ENCODE measurements at regions not wholly inside any gene's neighbourhood (a gene's known extent, or its start where the extent isn't known, plus 50 kb on each side); places are given as distances from the start of the nearest gene placed in this dataset.

- no peak for TF ChIP-seq CTCF (IDR thresholded peaks at IDR 0.05; ENCODE audit: extremely low read depth in 1 of 2, insufficient read depth in 1 of 2, low read depth in 1 of 2, low read length in 2 of 2)
- no peak for TF ChIP-seq POLR2A (IDR thresholded peaks at IDR 0.05; ENCODE audit: low read depth, low read length)
- TF ChIP-seq POLR2AphosphoS5 (IDR thresholded peaks at IDR 0.05; ENCODE audit: insufficient read depth, low read depth, low read length): no peak
- TF ChIP-seq MAX (IDR thresholded peaks at IDR 0.05; ENCODE audit: insufficient read depth, insufficient read length): no peak
- no peak for TF ChIP-seq EZH2 (IDR thresholded peaks at IDR 0.05; ENCODE audit: borderline replicate concordance, low read depth, low read length, severe bottlenecking)
Measured at GRCh38 chr5:106028314-106028713, 1642.4 kb downstream of the EFNA5 start.

All from endothelial cell of umbilical vein (primary cell).